Activated naive CD8-positive, alpha-beta T cell treated with anti-CD3 and anti-CD28 coated beads for 36 hours (primary cell): ENCODE measurements at regions not wholly inside any gene's neighbourhood (a gene's known extent, or its start where the extent isn't known, plus 50 kb on each side); places are given as distances from the start of the nearest gene placed in this dataset.

ENCODE experiments used
- DNase-seq: peaks from one replicate; pipeline ENCODE4 v3.0.0; 2021
- H3K27ac Mint-ChIP-seq: one replicate; pipeline ENCODE4 v1.8.0; 2022; ENCODE audit warnings: mild to moderate bottlenecking, moderate library complexity, mixed read lengths
- H3K27me3 Mint-ChIP-seq: one replicate; pipeline ENCODE4 v1.8.0; 2022; ENCODE audit warnings: mild to moderate bottlenecking, mixed read lengths
- H3K36me3 Mint-ChIP-seq: one replicate; pipeline ENCODE4 v1.8.0; 2021; ENCODE audit warnings: mild to moderate bottlenecking, mixed read lengths
- H3K4me1 Mint-ChIP-seq: one replicate; pipeline ENCODE4 v1.8.0; 2021; ENCODE audit warnings: mixed read lengths
- H3K4me3 Mint-ChIP-seq: one replicate; pipeline ENCODE4 v1.8.0; 2022; ENCODE audit warnings: mild to moderate bottlenecking, moderate library complexity, mixed read lengths
- H3K9me3 Mint-ChIP-seq: one replicate; pipeline ENCODE4 v1.8.0; 2022; ENCODE audit warnings: mixed read lengths

DNA sequence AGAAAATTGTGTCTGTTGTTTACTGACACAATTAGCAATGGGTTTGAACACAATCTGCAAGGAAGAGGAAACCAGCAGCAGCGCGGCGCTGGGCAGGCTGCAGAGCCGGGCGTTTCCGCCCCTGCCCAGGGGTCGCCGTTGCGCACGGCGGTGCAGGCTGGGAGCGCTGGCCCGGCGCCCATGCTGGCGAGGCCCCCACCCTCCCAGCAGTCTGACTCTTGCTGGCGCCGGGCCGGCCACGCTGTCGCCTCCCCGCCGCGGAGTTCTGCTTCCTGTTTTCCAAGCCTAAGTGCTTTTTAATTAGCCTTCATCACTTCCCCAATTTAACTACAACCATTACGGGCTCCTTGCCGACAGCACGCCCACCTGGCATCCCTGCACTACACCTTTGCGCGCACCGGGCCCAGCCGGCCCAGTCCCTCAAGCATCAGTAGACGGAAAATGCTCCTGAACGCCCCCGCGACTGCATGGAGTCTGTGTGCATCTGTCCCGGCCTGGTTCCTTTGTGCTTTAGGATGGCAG, 212.1 kb downstream of the GXYLT1 start:
- peaks cover 10% of the 10 kb centered on the region for H3K4me1 Mint-ChIP-seq
- H3K27ac Mint-ChIP-seq, result no peak overlapping the region
- H3K9me3 Mint-ChIP-seq, result no peaks in the 10 kb centered on the region
- H3K36me3 Mint-ChIP-seq, result peaks cover 3% of the 10 kb centered on the region
- H3K27me3 Mint-ChIP-seq, result peaks cover 47% of the 10 kb centered on the region
- DNase-seq, result peak; percentile 18
- peak overlapping the region; percentile 73 for H3K4me3 Mint-ChIP-seq

DNA sequence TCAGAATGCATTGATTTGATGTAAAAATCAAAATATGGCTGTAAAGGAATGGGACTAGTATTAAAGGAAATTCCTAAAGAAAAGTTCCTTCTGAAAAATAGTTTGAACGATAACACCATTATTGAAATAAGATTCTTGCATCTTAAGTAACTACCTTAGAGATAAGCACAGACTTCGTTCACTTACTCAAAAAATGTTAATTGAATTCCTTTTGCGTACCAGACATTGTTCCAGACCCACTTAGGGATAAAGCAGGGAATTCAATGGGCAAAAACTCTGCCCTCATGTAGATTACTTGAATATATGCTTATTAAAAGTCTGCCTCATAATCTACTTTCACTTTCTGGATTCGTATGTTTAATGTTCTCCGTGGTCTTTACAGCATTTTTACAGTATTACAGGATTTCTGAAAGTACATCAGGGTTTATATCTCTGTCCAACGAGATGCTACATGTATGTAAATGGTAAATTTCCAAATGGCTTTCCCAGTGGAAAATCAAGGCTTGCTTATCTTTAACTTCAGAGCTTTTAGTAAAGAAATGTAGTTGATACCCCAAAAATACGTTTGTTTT, 213.7 kb downstream of the GXYLT1 start:
- Mint-ChIP-seq H3K9me3 (no peaks in the 10 kb centered on the region), H3K4me1 (peaks cover 10% of the 10 kb centered on the region), H3K4me3 (no peak overlapping the region), H3K27me3 (peaks cover 54% of the 10 kb centered on the region), H3K36me3 (peaks cover 3% of the 10 kb centered on the region), H3K27ac (no peak overlapping the region)
- no peak for DNase-seq

DNA sequence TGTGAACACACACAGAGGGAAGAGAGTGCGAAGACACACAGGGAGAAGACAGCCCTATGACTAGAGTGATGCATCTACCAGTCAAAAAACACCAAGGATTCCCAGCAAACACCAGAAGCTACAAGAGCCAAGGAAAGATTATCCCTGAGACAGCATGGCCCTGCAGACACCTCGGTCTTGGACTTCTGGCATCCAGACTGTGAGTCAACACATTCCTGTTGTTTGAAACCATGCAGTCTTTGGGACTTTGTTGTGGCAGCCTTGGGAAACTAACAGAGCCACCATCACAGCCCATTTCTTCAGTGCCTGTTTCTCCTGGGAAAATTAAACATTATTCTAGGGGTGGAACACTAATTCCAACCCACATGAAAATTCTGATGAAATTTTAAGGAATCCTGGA, 220.6 kb downstream of the GXYLT1 start:
- Mint-ChIP-seq H3K27ac (no peak overlapping the region), H3K4me3 (no peak overlapping the region), H3K4me1 (no peaks in the 10 kb centered on the region), H3K27me3 (peaks cover 38% of the 10 kb centered on the region), H3K36me3 (no peaks in the 10 kb centered on the region), H3K9me3 (no peaks in the 10 kb centered on the region)
- no peak for DNase-seq

DNA sequence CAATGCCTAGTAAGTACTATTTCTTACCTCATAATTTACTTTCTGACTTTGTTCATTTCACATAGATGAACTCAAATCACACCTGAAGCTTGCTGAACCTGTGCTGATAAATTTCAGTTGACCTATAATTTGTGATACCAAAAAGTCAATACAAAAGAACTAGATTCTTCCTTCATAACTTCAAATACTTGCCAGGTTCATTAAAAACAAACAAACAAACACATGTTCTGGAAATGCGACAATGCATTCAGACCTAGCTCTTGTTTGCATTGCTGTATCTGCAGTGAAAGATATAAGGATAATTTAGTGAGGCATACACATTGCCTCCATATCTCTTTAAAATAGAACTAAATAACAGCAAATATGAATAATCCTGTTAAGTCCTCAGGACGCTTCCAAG, 221.3 kb downstream of the GXYLT1 start:
- H3K9me3 Mint-ChIP-seq, result no peaks in the 10 kb centered on the region
- no peak overlapping the region for H3K4me3 Mint-ChIP-seq

GRCh38 chr12:41920355-41920754, 224.3 kb downstream of the GXYLT1 start:
- peaks cover 31% of the 10 kb centered on the region for H3K27me3 Mint-ChIP-seq
- peaks cover 9% of the 10 kb centered on the region for H3K4me1 Mint-ChIP-seq
- H3K27ac Mint-ChIP-seq, result no peak overlapping the region
- no peaks in the 10 kb centered on the region for H3K9me3 Mint-ChIP-seq
- no peak overlapping the region for H3K4me3 Mint-ChIP-seq
- no peaks in the 10 kb centered on the region for H3K36me3 Mint-ChIP-seq
- DNase-seq, result no peak

More for the DNA sequence above, 221.3 kb downstream of the GXYLT1 start:
- H3K27ac Mint-ChIP-seq, result no peak overlapping the region
- no peak for DNase-seq
- peaks cover 38% of the 10 kb centered on the region for H3K27me3 Mint-ChIP-seq
- no peaks in the 10 kb centered on the region for H3K4me1 Mint-ChIP-seq
- no peaks in the 10 kb centered on the region for H3K36me3 Mint-ChIP-seq

- no peak overlapping the region for H3K4me3 Mint-ChIP-seq
- no peaks in the 10 kb centered on the region for H3K9me3 Mint-ChIP-seq
- H3K36me3 Mint-ChIP-seq, result no peaks in the 10 kb centered on the region
- H3K4me1 Mint-ChIP-seq, result peaks cover 9% of the 10 kb centered on the region
- H3K27me3 Mint-ChIP-seq, result peaks cover 27% of the 10 kb centered on the region
- H3K27ac Mint-ChIP-seq, result no peak overlapping the region
- DNase-seq, result no peak
Measured at GRCh38 chr12:41919526-41920261, 225.0 kb downstream of the GXYLT1 start.

- Mint-ChIP-seq H3K4me1 (peaks cover 9% of the 10 kb centered on the region), H3K4me3 (no peak overlapping the region), H3K27ac (no peak overlapping the region), H3K27me3 (peaks cover 23% of the 10 kb centered on the region), H3K36me3 (no peaks in the 10 kb centered on the region), H3K9me3 (no peaks in the 10 kb centered on the region)
- no peak for DNase-seq
Measured at GRCh38 chr12:41919048-41919447, 225.6 kb downstream of the GXYLT1 start.

- Mint-ChIP-seq H3K4me1 (peaks cover 9% of the 10 kb centered on the region), H3K27me3 (peaks cover 17% of the 10 kb centered on the region), H3K36me3 (no peaks in the 10 kb centered on the region), H3K27ac (no peak overlapping the region), H3K9me3 (no peaks in the 10 kb centered on the region), H3K4me3 (no peak overlapping the region)
- no peak for DNase-seq
Measured at GRCh38 chr12:41917938-41918341, 226.7 kb downstream of the GXYLT1 start.

DNA sequence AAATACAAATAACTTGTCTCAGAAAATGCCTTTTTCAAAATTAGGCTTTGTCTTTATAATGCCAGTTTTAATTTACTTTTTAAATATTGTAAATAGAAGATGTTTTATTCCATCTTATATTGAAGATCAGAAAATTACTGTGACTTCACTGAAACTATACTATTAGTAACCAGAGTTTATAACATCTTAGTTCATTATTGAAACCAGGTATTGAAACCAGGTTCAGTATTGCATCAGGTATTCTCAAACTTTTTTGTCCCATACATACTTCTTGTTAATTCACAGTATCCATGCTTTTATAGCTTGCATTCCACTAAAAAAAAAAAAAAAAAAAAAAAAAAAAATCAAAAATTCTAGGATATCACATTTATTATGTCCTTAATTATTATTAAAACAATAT, 227.5 kb downstream of the GXYLT1 start:
- DNase-seq, result no peak
- no peaks in the 10 kb centered on the region for H3K36me3 Mint-ChIP-seq
- no peak overlapping the region for H3K27ac Mint-ChIP-seq
- H3K4me1 Mint-ChIP-seq, result peaks cover 9% of the 10 kb centered on the region
- H3K27me3 Mint-ChIP-seq, result peaks cover 17% of the 10 kb centered on the region
- H3K9me3 Mint-ChIP-seq, result no peaks in the 10 kb centered on the region
- H3K4me3 Mint-ChIP-seq, result no peak overlapping the region

GRCh38 chr12:41910578-41911320, 233.9 kb downstream of the GXYLT1 start:
- Mint-ChIP-seq H3K4me1 (no peaks in the 10 kb centered on the region), H3K27ac (no peak overlapping the region), H3K27me3 (peaks cover 4% of the 10 kb centered on the region), H3K9me3 (no peaks in the 10 kb centered on the region), H3K36me3 (no peaks in the 10 kb centered on the region), H3K4me3 (no peak overlapping the region)
- no peak for DNase-seq

DNA sequence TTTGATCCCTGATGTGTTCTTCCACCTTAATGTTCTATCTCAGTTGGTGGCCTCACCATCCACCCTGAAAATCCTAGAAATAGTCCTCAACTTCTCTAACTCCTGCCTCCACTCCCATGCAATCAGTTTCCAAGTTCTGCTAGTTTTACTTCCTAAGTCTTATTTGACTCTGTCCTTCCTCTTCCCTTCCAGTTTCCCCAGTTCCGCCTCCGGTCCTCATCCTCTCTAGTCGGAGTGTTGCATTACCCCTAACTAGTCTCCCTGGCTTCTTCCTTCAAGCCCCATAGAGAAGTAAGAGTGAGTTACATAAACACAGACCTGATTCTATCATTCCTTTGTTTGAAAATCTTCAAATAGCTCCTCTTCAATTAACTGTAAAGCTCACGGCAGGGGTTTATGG, 236.5 kb downstream of the GXYLT1 start:
- no peaks in the 10 kb centered on the region for H3K9me3 Mint-ChIP-seq
- no peak overlapping the region for H3K4me3 Mint-ChIP-seq
- no peaks in the 10 kb centered on the region for H3K36me3 Mint-ChIP-seq
- H3K27ac Mint-ChIP-seq, result no peak overlapping the region
- peaks cover 4% of the 10 kb centered on the region for H3K27me3 Mint-ChIP-seq
- H3K4me1 Mint-ChIP-seq, result no peaks in the 10 kb centered on the region
- no peak for DNase-seq

- Mint-ChIP-seq H3K4me1 (no peaks in the 10 kb centered on the region), H3K36me3 (no peaks in the 10 kb centered on the region), H3K27me3 (peaks cover 4% of the 10 kb centered on the region), H3K9me3 (no peaks in the 10 kb centered on the region), H3K27ac (no peak overlapping the region), H3K4me3 (no peak overlapping the region)
- no peak for DNase-seq
Measured at GRCh38 chr12:41907550-41907949, 237.1 kb downstream of the GXYLT1 start.

DNA sequence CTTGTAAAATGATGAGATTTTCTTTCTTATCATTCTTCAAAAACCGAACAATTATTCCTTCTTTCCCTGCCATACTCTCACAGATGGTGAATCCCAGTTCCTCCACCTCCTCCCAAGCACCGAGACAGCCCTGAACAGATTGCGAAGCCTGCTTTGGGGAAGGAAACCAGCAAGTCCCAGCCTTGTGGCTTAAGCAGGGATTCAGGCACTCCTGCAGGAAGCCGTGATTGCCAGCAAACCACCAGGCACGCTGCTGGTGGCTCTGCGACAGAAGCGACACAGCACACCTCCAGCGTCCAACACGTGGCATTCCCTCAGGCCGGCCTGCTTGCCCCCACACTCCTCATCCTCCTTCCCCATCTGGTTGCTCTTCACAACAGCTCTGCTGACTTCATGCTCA, 237.7 kb downstream of the GXYLT1 start:
- Mint-ChIP-seq H3K4me3 (no peak overlapping the region), H3K4me1 (no peaks in the 10 kb centered on the region), H3K9me3 (no peaks in the 10 kb centered on the region), H3K27ac (no peak overlapping the region), H3K27me3 (peaks cover 4% of the 10 kb centered on the region), H3K36me3 (no peaks in the 10 kb centered on the region)
- no peak for DNase-seq

DNA sequence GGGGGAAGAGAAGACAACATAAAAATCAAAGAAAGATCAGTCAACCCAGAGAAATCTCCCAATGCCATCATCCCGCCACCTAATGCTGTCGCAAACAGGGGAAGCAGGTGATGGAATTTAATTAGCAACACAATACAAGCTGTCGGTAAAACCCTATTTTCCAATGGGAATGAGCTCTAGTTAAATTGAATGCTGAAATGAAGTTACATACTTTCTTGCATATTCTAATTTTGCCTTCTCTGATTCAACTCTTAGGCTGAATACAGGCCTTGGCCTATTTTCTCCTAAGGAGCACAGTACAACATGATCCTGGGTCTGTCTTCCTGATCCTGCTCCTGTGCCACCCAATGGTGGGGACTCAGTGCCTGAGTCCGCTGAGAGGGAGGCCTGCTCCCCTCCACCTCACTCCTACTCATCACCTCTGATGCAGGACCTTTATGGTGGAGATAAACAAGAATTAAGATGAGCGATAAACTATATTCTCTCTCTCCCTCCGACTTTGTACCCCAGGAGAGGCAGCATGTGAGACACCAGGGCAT, 238.8 kb downstream of the GXYLT1 start:
- DNase-seq, result no peak
- Mint-ChIP-seq H3K27ac (no peak overlapping the region), H3K9me3 (no peaks in the 10 kb centered on the region), H3K4me1 (no peaks in the 10 kb centered on the region), H3K27me3 (peaks cover 4% of the 10 kb centered on the region), H3K36me3 (no peaks in the 10 kb centered on the region), H3K4me3 (no peak overlapping the region)

GRCh38 chr12:41905073-41905758, 239.5 kb downstream of the GXYLT1 start:
- no peak overlapping the region for H3K4me3 Mint-ChIP-seq

More at GRCh38 chr12:41905073-41905758, 239.5 kb downstream of the GXYLT1 start:
- no peak for DNase-seq
- peaks cover 4% of the 10 kb centered on the region for H3K27me3 Mint-ChIP-seq
- no peaks in the 10 kb centered on the region for H3K36me3 Mint-ChIP-seq
- no peaks in the 10 kb centered on the region for H3K9me3 Mint-ChIP-seq
- no peaks in the 10 kb centered on the region for H3K4me1 Mint-ChIP-seq
- H3K27ac Mint-ChIP-seq, result no peak overlapping the region
